ENCODE measurements at regions not wholly inside any gene's neighbourhood (a gene's known extent, or its start where the extent isn't known, plus 50 kb on each side); places are given as distances from the start of the nearest gene placed in this dataset.
"Not testable (repeated sequence)": the region's sequence is repeated elsewhere in the genome, so short reads cannot be mapped to it uniquely, and the experiment has no call there.

DNA sequence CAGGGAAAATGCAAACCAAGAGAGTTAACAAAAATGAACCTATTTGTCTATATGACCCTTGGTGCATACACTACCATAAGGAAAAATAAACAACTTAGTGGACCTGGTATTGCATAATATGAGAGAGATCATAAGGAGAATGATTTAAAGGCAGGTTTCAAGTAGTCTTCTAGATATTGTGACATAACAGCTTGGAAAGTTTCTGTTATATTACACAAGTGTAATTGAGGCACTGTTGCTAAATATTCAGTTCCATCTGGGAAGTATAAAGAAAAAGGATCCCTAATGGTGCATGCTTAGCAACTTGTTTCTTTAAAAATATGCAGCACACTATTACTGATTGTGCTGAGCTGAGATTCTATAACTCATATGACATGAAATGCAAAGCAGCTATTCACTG lies 252.2 kb upstream of the SPHKAP start:
- intact Hi-C loops (cut with DNase I), result no loop called here
- H3K27ac ChIP-seq, result no peak overlapping the region
- no peaks in the 10 kb centered on the region for H3K9me3 ChIP-seq
- H3K4me1 ChIP-seq (replicated peaks), result no peaks in the 10 kb centered on the region
- H3K36me3 ChIP-seq, result no peaks in the 10 kb centered on the region
- H3K4me3 ChIP-seq, result no peak overlapping the region
- TF ChIP-seq, protein P1, sequence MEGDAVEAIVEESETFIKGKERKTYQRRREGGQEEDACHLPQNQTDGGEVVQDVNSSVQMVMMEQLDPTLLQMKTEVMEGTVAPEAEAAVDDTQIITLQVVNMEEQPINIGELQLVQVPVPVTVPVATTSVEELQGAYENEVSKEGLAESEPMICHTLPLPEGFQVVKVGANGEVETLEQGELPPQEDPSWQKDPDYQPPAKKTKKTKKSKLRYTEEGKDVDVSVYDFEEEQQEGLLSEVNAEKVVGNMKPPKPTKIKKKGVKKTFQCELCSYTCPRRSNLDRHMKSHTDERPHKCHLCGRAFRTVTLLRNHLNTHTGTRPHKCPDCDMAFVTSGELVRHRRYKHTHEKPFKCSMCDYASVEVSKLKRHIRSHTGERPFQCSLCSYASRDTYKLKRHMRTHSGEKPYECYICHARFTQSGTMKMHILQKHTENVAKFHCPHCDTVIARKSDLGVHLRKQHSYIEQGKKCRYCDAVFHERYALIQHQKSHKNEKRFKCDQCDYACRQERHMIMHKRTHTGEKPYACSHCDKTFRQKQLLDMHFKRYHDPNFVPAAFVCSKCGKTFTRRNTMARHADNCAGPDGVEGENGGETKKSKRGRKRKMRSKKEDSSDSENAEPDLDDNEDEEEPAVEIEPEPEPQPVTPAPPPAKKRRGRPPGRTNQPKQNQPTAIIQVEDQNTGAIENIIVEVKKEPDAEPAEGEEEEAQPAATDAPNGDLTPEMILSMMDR (IDR thresholded peaks at IDR 0.05), result no peak
- TF ChIP-seq POLR2A (IDR thresholded peaks at IDR 0.05) (no peak), POLR2AphosphoS5 (IDR thresholded peaks at IDR 0.05) (no peak)
- no peaks in the 10 kb centered on the region for H3K27me3 ChIP-seq (replicated peaks; ENCODE audit: insufficient read depth)
- DNase-seq (ENCODE audit: low spot score), result no peak

GRCh38 chr2:228432116-228432515 lies 250.6 kb upstream of the SPHKAP start:
- 68% methylated on average over 4 of the region's 4 CpGs for WGBS
- H3K9me3 ChIP-seq, result no peaks in the 10 kb centered on the region
- no peak overlapping the region for H3K27ac ChIP-seq
- DNase-seq (ENCODE audit: low spot score), result no peak
- TF ChIP-seq, protein P1 (IDR thresholded peaks at IDR 0.05), result no peak
- TF ChIP-seq POLR2AphosphoS5 (IDR thresholded peaks at IDR 0.05), result no peak
- TF ChIP-seq POLR2A (IDR thresholded peaks at IDR 0.05), result no peak
- no peaks in the 10 kb centered on the region for H3K36me3 ChIP-seq
- H3K4me1 ChIP-seq (replicated peaks), result no peaks in the 10 kb centered on the region
- H3K4me3 ChIP-seq, result no peak overlapping the region
- no peaks in the 10 kb centered on the region for H3K27me3 ChIP-seq (replicated peaks; ENCODE audit: insufficient read depth)
- intact Hi-C loops (cut with DNase I), result no loop called here

- Histone ChIP-seq H3K4me1 (replicated peaks) (no peaks in the 10 kb centered on the region), H3K27me3 (replicated peaks; ENCODE audit: insufficient read depth) (no peaks in the 10 kb centered on the region), H3K4me3 (no peak overlapping the region), H3K36me3 (no peaks in the 10 kb centered on the region), H3K9me3 (no peaks in the 10 kb centered on the region), H3K27ac (no peak overlapping the region)
- intact Hi-C loops (cut with DNase I), result no loop called here
- no peak for DNase-seq (ENCODE audit: low spot score)
- 53% methylated on average over 1 of the region's 1 CpG for WGBS
- no peak for TF ChIP-seq POLR2A (IDR thresholded peaks at IDR 0.05)
- TF ChIP-seq, protein P1 (IDR thresholded peaks at IDR 0.05), result no peak
- no peak for TF ChIP-seq POLR2AphosphoS5 (IDR thresholded peaks at IDR 0.05)
Measured at GRCh38 chr2:228430986-228431385, 249.5 kb upstream of the SPHKAP start.

GRCh38 chr2:228426502-228427216 lies 245.2 kb upstream of the SPHKAP start:
- no peaks in the 10 kb centered on the region for H3K27me3 ChIP-seq (replicated peaks; ENCODE audit: insufficient read depth)
- no peak for DNase-seq (ENCODE audit: low spot score)
- TF ChIP-seq POLR2A (IDR thresholded peaks at IDR 0.05) (no peak), POLR2AphosphoS5 (IDR thresholded peaks at IDR 0.05) (no peak)
- TF ChIP-seq, protein P1 (IDR thresholded peaks at IDR 0.05), result no peak
- no peaks in the 10 kb centered on the region for H3K4me1 ChIP-seq (replicated peaks)
- no peaks in the 10 kb centered on the region for H3K36me3 ChIP-seq
- WGBS, result 52% methylated on average over 1 of the region's 1 CpG
- H3K9me3 ChIP-seq, result no peaks in the 10 kb centered on the region
- no peak overlapping the region for H3K27ac ChIP-seq
- H3K4me3 ChIP-seq, result no peak overlapping the region
- intact Hi-C loops (cut with DNase I), result no loop called here

DNA sequence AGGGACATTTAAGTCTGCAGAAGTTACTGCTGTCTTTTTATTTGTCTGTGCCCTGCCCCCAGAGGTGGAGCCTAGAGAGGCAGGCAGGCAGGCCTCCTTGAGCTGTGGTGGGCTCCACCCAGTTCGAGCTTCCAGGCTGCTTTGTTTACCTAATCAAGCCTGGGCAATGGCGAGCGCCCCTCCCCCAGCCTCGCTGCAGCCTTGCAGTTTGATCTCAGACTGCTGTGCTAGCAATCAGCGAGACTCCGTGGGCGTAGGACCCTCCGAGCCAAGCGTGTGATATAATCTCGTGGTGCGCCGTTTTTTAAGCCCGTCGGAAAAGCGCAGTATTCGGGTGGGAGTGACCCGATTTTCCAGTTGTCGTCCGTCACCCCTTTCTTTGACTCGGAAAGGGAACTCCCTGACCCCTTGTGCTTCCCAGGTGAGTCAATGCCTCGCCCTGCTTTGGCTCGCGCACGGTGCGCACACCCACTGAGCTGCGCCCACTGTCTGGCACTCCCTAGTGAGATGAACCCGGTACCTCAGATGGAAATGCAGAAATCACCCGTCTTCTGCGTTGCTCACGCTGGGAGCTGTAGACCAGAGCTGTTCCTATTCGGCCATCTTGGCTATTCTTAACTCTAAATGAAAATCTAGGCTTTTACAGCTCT lies 244.0 kb upstream of the SPHKAP start:
- H3K27ac ChIP-seq; H3K4me3 ChIP-seq; H3K27me3 ChIP-seq (replicated peaks; ENCODE audit: insufficient read depth); H3K4me1 ChIP-seq (replicated peaks); intact Hi-C loops (cut with DNase I); H3K9me3 ChIP-seq; DNase-seq (ENCODE audit: low spot score); H3K36me3 ChIP-seq: not testable (repeated sequence)
- WGBS, result 83% methylated on average over 30 of the region's 31 CpGs
